Subcutaneous abdominal adipose tissue (tissue), 5 donors: ENCODE measurements at regions not wholly inside any gene's neighbourhood (a gene's known extent, or its start where the extent isn't known, plus 50 kb on each side); places are given as distances from the start of the nearest gene placed in this dataset.
"Not testable (repeated sequence)": the region's sequence is repeated elsewhere in the genome, so short reads cannot be mapped to it uniquely, and the experiment has no call there.

Source experiments
- H3K27ac ChIP-seq: one replicate; pipeline ENCODE4 v1.7.0; 2013; ENCODE audit warnings: low read depth, mild to moderate bottlenecking, inconsistent platforms, low read length, moderate library complexity
- H3K27me3 ChIP-seq, 5 donors: one replicate each; pipeline ENCODE4 v1.7.0; 2013; ENCODE audit warnings: low read length in 5 of 5, inconsistent platforms in 1 of 5; ENCODE audit not compliant: control insufficient read depth in 5 of 5, insufficient read depth in 4 of 5
- H3K36me3 ChIP-seq, 5 donors: one replicate each; pipeline ENCODE4 v1.7.0; 2013; ENCODE audit warnings: low read length in 5 of 5; ENCODE audit not compliant: control insufficient read depth in 5 of 5, insufficient read depth in 5 of 5
- H3K4me1 ChIP-seq, 5 donors: one replicate each; pipeline ENCODE4 v1.7.0; 2013; ENCODE audit warnings: low read length in 5 of 5, mild to moderate bottlenecking in 3 of 5, moderate library complexity in 1 of 5; ENCODE audit not compliant: control insufficient read depth in 5 of 5, insufficient read depth in 5 of 5
- H3K4me3 ChIP-seq, 5 donors: one replicate each; pipeline ENCODE4 v1.7.0; 2013; ENCODE audit warnings: low read length in 5 of 5, low read depth in 1 of 5
- H3K9ac ChIP-seq, 5 donors: one replicate each; pipeline ENCODE4 v1.7.0; 2013; ENCODE audit warnings: low read length in 5 of 5, mild to moderate bottlenecking in 4 of 5, moderate library complexity in 3 of 5
- H3K9me3 ChIP-seq, 5 donors: one replicate each; pipeline ENCODE4 v1.7.0; 2013; ENCODE audit warnings: low read length in 5 of 5; ENCODE audit not compliant: control insufficient read depth in 5 of 5
- donor health status: healthy.
- donor health status: healthy.
- donor health status: healthy.
- donor health status: healthy.
- donor health status: healthy.

GRCh38 chr14:89667983-89668382, 250.9 kb upstream of the FOXN3 start:
- H3K27ac ChIP-seq: no peak overlapping the region
- H3K4me3 ChIP-seq: no peak overlapping the region
- H3K27me3 ChIP-seq: no peaks in the 10 kb centered on the region
- H3K4me1 ChIP-seq: peaks cover 0 to 7% (median 0%) of the 10 kb centered on the region in 5 donors
- no peaks in the 10 kb centered on the region for H3K9me3 ChIP-seq
- H3K36me3 ChIP-seq: no peaks in the 10 kb centered on the region
- H3K9ac ChIP-seq: no peak overlapping the region

GRCh38 chr14:89665300-89666081, 248.5 kb upstream of the FOXN3 start:
- not testable (repeated sequence) for H3K4me1 ChIP-seq, H3K27me3 ChIP-seq, H3K27ac ChIP-seq, H3K36me3 ChIP-seq, H3K9ac ChIP-seq, H3K4me3 ChIP-seq, H3K9me3 ChIP-seq

GRCh38 chr14:89661392-89661791, 244.4 kb upstream of the FOXN3 start:
- Histone ChIP-seq H3K9me3 (no peaks in the 10 kb centered on the region), H3K36me3 (no peaks in the 10 kb centered on the region), H3K9ac (no peak overlapping the region), H3K4me1 (peaks cover 0 to 8% (median 0%) of the 10 kb centered on the region in 5 donors), H3K27me3 (no peaks in the 10 kb centered on the region), H3K27ac (no peak overlapping the region), H3K4me3 (no peak overlapping the region)

GRCh38 chr14:89660625-89661233, 243.7 kb upstream of the FOXN3 start:
- not testable (repeated sequence) for H3K4me3 ChIP-seq, H3K9me3 ChIP-seq, H3K4me1 ChIP-seq, H3K27ac ChIP-seq, H3K27me3 ChIP-seq, H3K36me3 ChIP-seq, H3K9ac ChIP-seq

DNA sequence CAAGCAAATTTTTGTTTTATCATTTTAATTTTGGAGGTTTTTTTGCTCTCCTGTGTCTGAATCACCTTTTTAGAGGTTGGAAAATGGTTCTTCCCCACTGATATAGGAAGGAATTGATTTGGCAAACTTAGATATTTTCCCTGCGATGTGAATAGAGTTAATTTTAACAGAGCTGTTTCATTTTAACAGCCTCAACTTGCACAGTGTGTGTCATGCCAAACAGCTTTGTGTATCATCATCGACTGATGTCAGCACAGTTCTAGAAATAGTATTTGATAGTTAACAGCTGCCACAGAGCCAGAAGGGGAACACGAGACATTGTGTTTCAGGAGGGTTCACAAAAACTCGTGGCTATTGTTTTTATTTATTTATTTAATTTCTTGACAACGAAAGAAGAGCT, 243.1 kb upstream of the FOXN3 start:
- Histone ChIP-seq H3K27ac (no peak overlapping the region), H3K4me3 (no peak overlapping the region), H3K36me3 (no peaks in the 10 kb centered on the region), H3K9ac (no peak overlapping the region), H3K4me1 (peaks cover 0 to 8% (median 0%) of the 10 kb centered on the region in 5 donors), H3K9me3 (no peaks in the 10 kb centered on the region), H3K27me3 (no peaks in the 10 kb centered on the region)

GRCh38 chr14:89658977-89659670, 242.1 kb upstream of the FOXN3 start:
- Histone ChIP-seq H3K27ac (no peak overlapping the region), H3K9ac (no peak overlapping the region), H3K9me3 (no peaks in the 10 kb centered on the region), H3K4me1 (peaks cover 0 to 8% (median 0%) of the 10 kb centered on the region in 5 donors), H3K27me3 (no peaks in the 10 kb centered on the region), H3K4me3 (no peak overlapping the region), H3K36me3 (no peaks in the 10 kb centered on the region)

DNA sequence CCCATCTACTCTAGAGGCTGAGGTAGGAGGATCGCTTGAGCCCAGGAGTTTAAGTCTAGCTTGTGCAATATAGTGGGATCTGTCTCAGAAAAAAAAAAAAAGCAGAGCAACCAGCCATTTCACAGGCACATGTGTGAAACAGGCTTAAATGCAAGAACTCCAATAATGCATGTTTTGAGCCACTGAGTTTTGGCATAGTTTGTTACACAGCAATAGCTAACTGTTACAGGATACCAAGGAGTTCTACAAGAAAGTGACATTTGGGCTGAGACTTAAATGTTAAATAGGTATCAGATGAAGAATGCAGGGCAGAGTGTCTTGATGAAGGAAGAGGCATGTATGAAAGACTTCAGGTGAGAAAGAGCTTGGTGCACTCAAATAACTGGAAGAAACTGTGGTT, 240.0 kb upstream of the FOXN3 start:
- Histone ChIP-seq H3K9me3 (no peaks in the 10 kb centered on the region), H3K36me3 (no peaks in the 10 kb centered on the region), H3K4me3 (no peak overlapping the region), H3K4me1 (peaks cover 0 to 8% (median 0%) of the 10 kb centered on the region in 5 donors), H3K27me3 (no peaks in the 10 kb centered on the region), H3K9ac (no peak overlapping the region), H3K27ac (no peak overlapping the region)

DNA sequence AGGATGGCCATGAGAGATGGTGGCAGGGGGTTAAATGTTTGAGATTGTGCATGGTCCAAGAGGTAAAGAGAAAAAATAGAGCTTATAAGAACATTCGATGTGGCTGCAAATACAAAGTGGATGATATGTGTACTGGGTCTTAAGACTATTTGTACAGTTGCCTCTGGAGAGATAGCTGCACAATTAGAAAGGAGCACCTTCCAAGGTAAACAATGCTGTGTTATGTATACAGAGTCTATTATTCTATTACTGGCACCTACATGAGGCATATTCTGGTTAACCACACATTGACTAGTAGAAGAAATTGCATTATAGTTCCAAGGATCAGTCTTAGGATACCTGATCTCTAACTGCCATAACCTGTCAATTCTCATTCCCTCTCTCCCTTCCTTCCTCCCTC, 238.0 kb upstream of the FOXN3 start:
- no peak overlapping the region for H3K4me3 ChIP-seq
- no peaks in the 10 kb centered on the region for H3K27me3 ChIP-seq
- no peak overlapping the region for H3K27ac ChIP-seq
- no peak overlapping the region for H3K9ac ChIP-seq
- peaks cover 0 to 5% (median 0%) of the 10 kb centered on the region in 5 donors for H3K4me1 ChIP-seq
- H3K36me3 ChIP-seq: no peaks in the 10 kb centered on the region
- no peaks in the 10 kb centered on the region for H3K9me3 ChIP-seq

DNA sequence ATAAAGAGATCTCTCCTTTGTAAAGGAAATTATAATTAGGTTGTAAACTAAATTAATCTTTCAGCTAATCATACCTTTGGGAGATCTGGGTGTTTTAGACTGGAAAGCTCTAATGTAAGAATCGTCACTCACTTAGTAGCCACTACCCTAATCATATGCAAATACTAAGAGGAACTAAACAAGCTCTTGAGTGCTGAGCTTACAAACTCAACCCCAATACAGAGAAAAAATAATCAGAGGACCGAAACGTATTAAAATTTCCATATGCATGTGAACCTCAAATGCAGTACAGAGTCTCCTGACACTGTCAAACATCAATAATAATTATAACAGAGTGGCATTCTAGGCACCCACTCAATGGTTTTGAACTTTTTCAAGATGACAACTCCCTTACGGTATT, 235.3 kb upstream of the FOXN3 start:
- Histone ChIP-seq H3K4me1 (no peaks in the 10 kb centered on the region), H3K27ac (no peak overlapping the region), H3K9me3 (no peaks in the 10 kb centered on the region), H3K9ac (no peak overlapping the region), H3K36me3 (no peaks in the 10 kb centered on the region), H3K4me3 (no peak overlapping the region), H3K27me3 (no peaks in the 10 kb centered on the region)

DNA sequence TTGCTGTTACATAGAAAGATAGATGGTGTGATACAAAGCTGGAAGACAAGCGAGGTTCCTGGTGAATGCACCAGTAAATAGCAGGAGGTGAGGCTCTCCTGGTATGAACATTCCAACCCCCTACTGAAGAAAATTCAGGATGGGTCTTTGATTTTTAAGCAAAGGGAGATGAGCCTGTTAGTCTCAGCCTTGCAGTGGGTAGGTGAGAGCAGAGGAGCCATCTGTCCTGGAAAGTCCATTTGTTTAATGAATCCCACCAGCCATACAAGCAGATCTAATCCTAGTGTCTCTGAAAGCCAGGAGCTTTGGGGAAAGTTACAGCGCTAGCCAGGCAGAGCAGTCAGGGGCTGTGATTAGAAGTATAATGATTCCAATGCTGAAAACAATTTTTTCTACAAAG, 234.8 kb upstream of the FOXN3 start:
- H3K9me3 ChIP-seq: no peaks in the 10 kb centered on the region
- no peak overlapping the region for H3K27ac ChIP-seq
- H3K36me3 ChIP-seq: no peaks in the 10 kb centered on the region
- no peaks in the 10 kb centered on the region for H3K27me3 ChIP-seq
- no peak overlapping the region for H3K4me3 ChIP-seq
- no peaks in the 10 kb centered on the region for H3K4me1 ChIP-seq
- H3K9ac ChIP-seq: no peak overlapping the region
